HG02870 (cell line): ENCODE measurements at regions not wholly inside any gene's neighbourhood (a gene's known extent, or its start where the extent isn't known, plus 50 kb on each side); places are given as distances from the start of the nearest gene placed in this dataset.
A peak's percentile ranks its signal among the peaks of the same experiment; 100 is the strongest.

Experiments
- ATAC-seq: cut with Tn5 transposase; IDR thresholded peaks from one replicate; pipeline ENCODE4 v1.9.1; 2021; ENCODE audit warnings: mild to moderate bottlenecking, moderate library complexity; ENCODE audit not compliant: unreplicated experiment

GRCh38 chr13:78029901-78030300, 111.3 kb upstream of the EDNRB start:
- no peak for ATAC-seq

- ATAC-seq: no peak
Measured at GRCh38 chr13:78028960-78029359, 110.3 kb upstream of the EDNRB start.

GRCh38 chr13:78024996-78025395, 106.4 kb upstream of the EDNRB start:
- no peak for ATAC-seq

GRCh38 chr13:78022164-78022877, 103.7 kb upstream of the EDNRB start:
- ATAC-seq: peak; percentile 100

- no peak for ATAC-seq
Measured at GRCh38 chr13:78020861-78021260, 102.2 kb upstream of the EDNRB start.

GRCh38 chr13:78015782-78016181, 97.2 kb upstream of the EDNRB start:
- no peak for ATAC-seq

GRCh38 chr13:78012046-78012445, 93.4 kb upstream of the EDNRB start:
- no peak for ATAC-seq

GRCh38 chr13:78004821-78005220, 86.2 kb upstream of the EDNRB start:
- no peak for ATAC-seq

- ATAC-seq: no peak
Measured at GRCh38 chr13:77999746-78000145, 81.1 kb upstream of the EDNRB start.

- no peak for ATAC-seq
Measured at GRCh38 chr13:77994166-77994565, 75.5 kb upstream of the EDNRB start.

GRCh38 chr13:77991003-77991402, 72.4 kb upstream of the EDNRB start:
- no peak for ATAC-seq

GRCh38 chr13:77989281-77989680, 70.7 kb upstream of the EDNRB start:
- ATAC-seq: no peak

- no peak for ATAC-seq
Measured at GRCh38 chr13:77988355-77988754, 69.7 kb upstream of the EDNRB start.

- no peak for ATAC-seq
Measured at GRCh38 chr13:77986713-77987112, 68.1 kb upstream of the EDNRB start.

- no peak for ATAC-seq
Measured at GRCh38 chr13:77985866-77986636, 67.4 kb upstream of the EDNRB start.

- ATAC-seq: no peak
Measured at GRCh38 chr13:77981281-77981881, 62.8 kb upstream of the EDNRB start.

GRCh38 chr13:77980592-77980991, 62.0 kb upstream of the EDNRB start:
- no peak for ATAC-seq

- ATAC-seq: no peak
Measured at GRCh38 chr13:77979721-77980385, 61.2 kb upstream of the EDNRB start.

- ATAC-seq: no peak
Measured at GRCh38 chr13:77975358-77976042, 56.9 kb upstream of the EDNRB start.

- no peak for ATAC-seq
Measured at GRCh38 chr13:77969299-77969698, 50.7 kb upstream of the EDNRB start.
